IMR-90 (cell line): ENCODE measurements at regions not wholly inside any gene's neighbourhood (a gene's known extent, or its start where the extent isn't known, plus 50 kb on each side); places are given as distances from the start of the nearest gene placed in this dataset.

Source experiments
- ATAC-seq: fragments of 200-7000 bp; cut with Tn5 transposase; 2 replicates; pipeline ENCODE4 v1.9.1; 2020; ENCODE audit warnings: low read depth, mild to moderate bottlenecking, moderate library complexity
- BruUV-seq: library from RNA; stranded (reverse); fragments of 400-500 nt; replicated peaks from 2 replicates; lab custom pipeline; 2021; lab: Mats Ljungman, UMichigan
- CTCF ChIA-PET: fragments of 300-600 bp; formaldehyde crosslinking; extraction: SDS; loops from one replicate; lab custom pipeline; 2021; ENCODE audit warnings: antibody characterized with exemption; lab: Yijun Ruan, JAX
- POLR2A ChIA-PET: fragments of 300-600 bp; sonication (Branson Sonifier 250); formaldehyde crosslinking; loops from one replicate; lab custom pipeline; 2022; ENCODE audit warnings: antibody characterized with exemption; ENCODE audit not compliant: unreplicated experiment; lab: Charles Lee
- DNase-seq: peaks from one replicate; pipeline ENCODE4 v3.0.0; 2013
- H2AFZ ChIP-seq: replicated peaks from 2 replicates; pipeline ENCODE3; 2013; ENCODE audit warnings: low read length, mild to moderate bottlenecking; ENCODE audit not compliant: poor library complexity
- H2AK5ac ChIP-seq: 2 replicates; pipeline ENCODE4 v1.6.1; 2013; ENCODE audit warnings: low read depth, low read length, inconsistent platforms
- H2AK9ac ChIP-seq: replicated peaks from 2 replicates; pipeline ENCODE3; 2013; ENCODE audit warnings: mild to moderate bottlenecking, low read depth, low read length, moderate library complexity; ENCODE audit not compliant: poor library complexity
- H2BK120ac ChIP-seq: 2 replicates; pipeline ENCODE4 v1.6.1; 2013; ENCODE audit warnings: low read depth, low read length, inconsistent platforms
- H2BK15ac ChIP-seq: 3 replicates; pipeline ENCODE4 v1.6.1; 2013; ENCODE audit warnings: low read depth, low read length, inconsistent platforms
- H2BK20ac ChIP-seq: 2 replicates; pipeline ENCODE4 v1.6.1; 2013; ENCODE audit warnings: low read depth, mild to moderate bottlenecking, inconsistent platforms, low read length, moderate library complexity
- H2BK5ac ChIP-seq: 2 replicates; pipeline ENCODE4 v1.6.1; 2013; ENCODE audit warnings: mild to moderate bottlenecking, low read depth, low read length, inconsistent platforms; ENCODE audit not compliant: poor library complexity, severe bottlenecking
- H3K14ac ChIP-seq: replicated peaks from 2 replicates; pipeline ENCODE4 v1.6.1; 2013; ENCODE audit warnings: low read depth, low read length, inconsistent platforms
- H3K18ac ChIP-seq: 2 replicates; pipeline ENCODE4 v1.6.1; 2013; ENCODE audit warnings: low read depth, low read length, control low read depth
- H3K23ac ChIP-seq: 2 replicates; pipeline ENCODE4 v1.6.1; 2013; ENCODE audit warnings: low read depth, low read length, inconsistent platforms
- H3K27ac ChIP-seq: 2 replicates; pipeline ENCODE4 v1.5.1; 2013; ENCODE audit warnings: mild to moderate bottlenecking, control low read depth, low read length; ENCODE audit not compliant: insufficient read depth
- H3K27me3 ChIP-seq: 2 replicates; pipeline ENCODE4 v1.6.1; 2013; ENCODE audit warnings: low read length; ENCODE audit not compliant: control insufficient read depth, insufficient read depth
- H3K36me3 ChIP-seq: 2 replicates; pipeline ENCODE4 v1.6.1; 2013; ENCODE audit warnings: low read length, mixed read lengths; ENCODE audit not compliant: control insufficient read depth, insufficient read depth
- H3K4ac ChIP-seq: 2 replicates; pipeline ENCODE4 v1.6.1; 2013; ENCODE audit warnings: low read depth, low read length, inconsistent platforms
- H3K4me1 ChIP-seq: 2 replicates; pipeline ENCODE4 v1.6.1; 2013; ENCODE audit warnings: low read length, mixed read lengths; ENCODE audit not compliant: control insufficient read depth, insufficient read depth
- H3K4me2 ChIP-seq: 2 replicates; pipeline ENCODE4 v1.6.1; 2013; ENCODE audit warnings: low read depth, mild to moderate bottlenecking, control low read depth, low read length, moderate library complexity
- H3K4me3 ChIP-seq: 2 replicates; pipeline ENCODE4 v1.5.1; 2013; ENCODE audit warnings: low read depth, mild to moderate bottlenecking, control low read depth, low read length, moderate library complexity; ENCODE audit not compliant: insufficient read depth
- H3K56ac ChIP-seq: 2 replicates; pipeline ENCODE4 v1.6.1; 2013; ENCODE audit warnings: low read length, inconsistent platforms; ENCODE audit not compliant: insufficient read depth; ENCODE audit errors: extremely low read depth
- H3K79me1 ChIP-seq, 2 experiments: 2 replicates each; pipeline ENCODE4 v1.6.1; 2013; ENCODE audit warnings: low read length in 2 of 2, inconsistent platforms in 1 of 2, low read depth in 1 of 2
- H3K9ac ChIP-seq: 2 replicates; pipeline ENCODE4 v1.6.1; 2013; ENCODE audit warnings: low read depth, low read length, control low read depth
- H3K9me1 ChIP-seq: 2 replicates; pipeline ENCODE4 v1.6.1; 2013; ENCODE audit warnings: low read length, inconsistent platforms; ENCODE audit not compliant: insufficient read depth
- H3K9me3 ChIP-seq: 2 replicates; pipeline ENCODE4 v1.6.1; 2013; ENCODE audit warnings: low read length; ENCODE audit not compliant: control insufficient read depth, insufficient read depth
- H4K20me1 ChIP-seq: 2 replicates; pipeline ENCODE4 v1.6.1; 2013; ENCODE audit warnings: low read length, inconsistent platforms; ENCODE audit not compliant: insufficient read depth
- H4K5ac ChIP-seq: 2 replicates; pipeline ENCODE4 v1.6.1; 2013; ENCODE audit warnings: mild to moderate bottlenecking, low read depth, low read length, control low read depth
- H4K8ac ChIP-seq, 2 experiments: 2 replicates each; pipeline ENCODE4 v1.6.1; 2013; ENCODE audit warnings: low read depth in 2 of 2, low read length in 2 of 2, control low read depth in 1 of 2, inconsistent platforms in 1 of 2
- H4K91ac ChIP-seq: 2 replicates; pipeline ENCODE4 v1.6.1; 2013; ENCODE audit warnings: low read depth, low read length, inconsistent platforms; ENCODE audit not compliant: insufficient read depth
- BHLHE40 ChIP-seq: fragments of 150-350 bp; IDR thresholded peaks from 2 replicates; pipeline ENCODE4 v1.6.1; 2016; ENCODE audit warnings: mild to moderate bottlenecking, low read depth, low read length
- CEBPB ChIP-seq: IDR thresholded peaks from 2 replicates; pipeline ENCODE4 v1.6.1; 2012; ENCODE audit warnings: low read depth, low read length, improper control_type of control experiment
- CHD1 ChIP-seq: IDR thresholded peaks from 2 replicates; pipeline ENCODE4 v1.6.1; 2012; ENCODE audit warnings: low read depth, low read length, improper control_type of control experiment
- CTCF ChIP-seq: conservative IDR thresholded peaks from 2 replicates; pipeline ENCODE4 v1.5.1; 2012; ENCODE audit warnings: mild to moderate bottlenecking, low read depth, low read length, improper control_type of control experiment
- FOS ChIP-seq: fragments of 150-350 bp; IDR thresholded peaks from 2 replicates; pipeline ENCODE4 v1.6.1; 2016; ENCODE audit warnings: low read depth, low read length
- MAFK ChIP-seq: IDR thresholded peaks from 2 replicates; pipeline ENCODE4 v1.6.1; 2012; ENCODE audit warnings: low read depth, low read length, improper control_type of control experiment
- MAZ ChIP-seq: IDR thresholded peaks from 2 replicates; pipeline ENCODE4 v1.6.1; 2012; ENCODE audit warnings: low read depth, mild to moderate bottlenecking, low read length, improper control_type of control experiment, moderate library complexity, borderline replicate concordance
- MXI1 ChIP-seq: IDR thresholded peaks from 2 replicates; pipeline ENCODE4 v1.6.1; 2012; ENCODE audit warnings: low read depth, mild to moderate bottlenecking, low read length, moderate library complexity, borderline replicate concordance
- POLR2A ChIP-seq: IDR thresholded peaks from 2 replicates; pipeline ENCODE4 v1.6.1; 2012; ENCODE audit warnings: mild to moderate bottlenecking, low read depth, low read length
- SMC3 ChIP-seq: fragments of 150-350 bp; IDR thresholded peaks from 2 replicates; pipeline ENCODE4 v1.6.1; 2016; ENCODE audit warnings: low read depth, mild to moderate bottlenecking, antibody characterized with exemption, low read length, moderate library complexity
- WGBS, 2 experiments: methylation state at CpG; one replicate each; pipeline versions ENCODE4 v1.1.5 to v1.1.7; 2013; ENCODE audit warnings: missing lambda C conversion rate in 2 of 2; ENCODE audit not compliant: insufficient read length in 1 of 2; ENCODE audit errors: extremely low coverage in 2 of 2; 5-methylcytosine and 5-hydroxymethylcytosine counted together
- dilution Hi-C: fragments of 300-500 bp; cut with HindIII; formaldehyde crosslinking; loops from one replicate; pipeline ENCODE4 v1.14.3; 2018; ENCODE audit warnings: low sequenced_read_pairs; ENCODE audit not compliant: unreplicated experiment
- in situ Hi-C: fragments of 300-500 bp; cut with MboI; formaldehyde crosslinking; loops from 3 replicates; pipeline ENCODE4 v1.14.3; 2019; ENCODE audit warnings: low sequenced_read_pairs, inconsistent platforms, mixed read lengths
- intact Hi-C: fragments of 100-400 bp; cut with micrococcal nuclease; formaldehyde crosslinking; loops from 2 replicates; pipeline ENCODE4 v1.10.0; 2022
- TF ChIP-seq, protein P1 (sequence below): fragments of 150-350 bp; IDR thresholded peaks from 2 replicates; pipeline ENCODE4 v1.6.1; 2017; ENCODE audit warnings: mild to moderate bottlenecking, antibody characterized with exemption, low read length, low read depth
- TF ChIP-seq, protein P2 (sequence below): fragments of 150-350 bp; IDR thresholded peaks from 2 replicates; pipeline ENCODE4 v1.6.1; 2016; ENCODE audit warnings: low read depth, mild to moderate bottlenecking, low read length, moderate library complexity, borderline replicate concordance

DNA sequence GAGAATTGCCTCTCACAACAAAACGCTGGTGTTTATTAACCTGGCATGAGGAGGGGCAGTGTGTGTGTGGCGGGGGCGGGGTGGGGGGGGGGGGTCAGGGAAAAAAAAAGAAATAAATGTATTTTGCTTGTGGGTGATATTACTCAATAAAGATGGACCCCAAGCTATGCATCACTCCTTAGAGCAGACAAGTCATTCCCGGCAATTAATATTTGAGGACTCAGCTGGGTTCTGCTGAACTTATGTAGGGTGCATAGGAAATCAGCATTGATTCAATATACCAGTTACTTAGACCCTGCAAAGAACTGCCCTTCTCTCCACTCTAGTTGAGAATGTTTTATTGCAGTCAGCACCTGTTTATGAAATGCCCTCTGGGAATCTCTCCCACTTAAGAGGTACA is 206.2 kb upstream of the MAF start:
- Histone ChIP-seq H2BK120ac (no peak overlapping the region), H2BK5ac (no peak overlapping the region), H3K9me3 (peaks cover 16% of the 10 kb centered on the region), H4K5ac (no peak overlapping the region), H4K8ac (no peak overlapping the region), H3K4ac (no peak overlapping the region), H3K23ac (no peak overlapping the region), H2BK15ac (no peak overlapping the region), H2AK5ac (no peak overlapping the region), H3K14ac (no peak overlapping the region), H3K27me3 (no peaks in the 10 kb centered on the region), H2AFZ (no peak overlapping the region), H3K9ac (no peak overlapping the region), H3K4me1 (no peaks in the 10 kb centered on the region), H4K91ac (no peak overlapping the region), H3K36me3 (no peaks in the 10 kb centered on the region), H3K27ac (no peak overlapping the region), H3K4me3 (no peak overlapping the region), H3K4me2 (no peak overlapping the region), H3K79me1 (no peaks in the 10 kb centered on the region), H2BK20ac (no peak overlapping the region), H3K56ac (no peak overlapping the region), H3K9me1 (no peaks in the 10 kb centered on the region), H2AK9ac (no peak overlapping the region), H3K18ac (no peak overlapping the region), H4K20me1 (no peaks in the 10 kb centered on the region)
- dilution Hi-C loops (no loop called here), in situ Hi-C loops (no loop called here), intact Hi-C loops (no loop called here)
- ATAC-seq (no peak), DNase-seq (no peak)
- TF ChIP-seq, protein P1, sequence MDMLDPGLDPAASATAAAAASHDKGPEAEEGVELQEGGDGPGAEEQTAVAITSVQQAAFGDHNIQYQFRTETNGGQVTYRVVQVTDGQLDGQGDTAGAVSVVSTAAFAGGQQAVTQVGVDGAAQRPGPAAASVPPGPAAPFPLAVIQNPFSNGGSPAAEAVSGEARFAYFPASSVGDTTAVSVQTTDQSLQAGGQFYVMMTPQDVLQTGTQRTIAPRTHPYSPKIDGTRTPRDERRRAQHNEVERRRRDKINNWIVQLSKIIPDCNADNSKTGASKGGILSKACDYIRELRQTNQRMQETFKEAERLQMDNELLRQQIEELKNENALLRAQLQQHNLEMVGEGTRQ, result no peak
- TF ChIP-seq FOS (no peak), CHD1 (no peak), BHLHE40 (no peak), CTCF (no peak), SMC3 (no peak), MXI1 (no peak), MAZ (no peak), CEBPB (no peak), POLR2A (no peak), MAFK (no peak)
- TF ChIP-seq, protein P2, sequence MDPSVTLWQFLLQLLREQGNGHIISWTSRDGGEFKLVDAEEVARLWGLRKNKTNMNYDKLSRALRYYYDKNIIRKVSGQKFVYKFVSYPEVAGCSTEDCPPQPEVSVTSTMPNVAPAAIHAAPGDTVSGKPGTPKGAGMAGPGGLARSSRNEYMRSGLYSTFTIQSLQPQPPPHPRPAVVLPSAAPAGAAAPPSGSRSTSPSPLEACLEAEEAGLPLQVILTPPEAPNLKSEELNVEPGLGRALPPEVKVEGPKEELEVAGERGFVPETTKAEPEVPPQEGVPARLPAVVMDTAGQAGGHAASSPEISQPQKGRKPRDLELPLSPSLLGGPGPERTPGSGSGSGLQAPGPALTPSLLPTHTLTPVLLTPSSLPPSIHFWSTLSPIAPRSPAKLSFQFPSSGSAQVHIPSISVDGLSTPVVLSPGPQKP, result no peak
- no TSS peak for BruUV-seq
- ChIA-PET CTCF (no interaction called here), POLR2A (no interaction called here)
- no CpG with 5 or more reads among the region's 4 CpGs for WGBS, 2 experiments
